Chondrocyte (in vitro differentiated cells): ENCODE measurements at regions not wholly inside any gene's neighbourhood (a gene's known extent, or its start where the extent isn't known, plus 50 kb on each side); places are given as distances from the start of the nearest gene placed in this dataset.
"Not testable (repeated sequence)": the region's sequence is repeated elsewhere in the genome, so short reads cannot be mapped to it uniquely, and the experiment has no call there.

Source experiments
- DNase-seq: peaks from one replicate; pipeline ENCODE4 v3.0.0; 2021; ENCODE audit warnings: mixed read lengths, low spot score
- H3K27ac Mint-ChIP-seq: one replicate; pipeline ENCODE4 v1.8.0; 2021; ENCODE audit warnings: mild to moderate bottlenecking, moderate library complexity, mixed read lengths; ENCODE audit not compliant: unreplicated experiment
- H3K27me3 Mint-ChIP-seq: 2 replicates; pipeline ENCODE4 v1.8.0; 2021; ENCODE audit warnings: low read depth, mixed read lengths
- H3K36me3 Mint-ChIP-seq: 2 replicates; pipeline ENCODE4 v1.8.0; 2021; ENCODE audit warnings: low read depth, mixed read lengths
- H3K4me1 Mint-ChIP-seq: 2 replicates; pipeline ENCODE4 v1.8.0; 2021; ENCODE audit warnings: low read depth, mild to moderate bottlenecking, mixed read lengths
- H3K4me3 Mint-ChIP-seq: one replicate; pipeline ENCODE4 v1.8.0; 2021; ENCODE audit warnings: mild to moderate bottlenecking, moderate library complexity, mixed read lengths; ENCODE audit not compliant: unreplicated experiment
- H3K9me3 Mint-ChIP-seq: 2 replicates; pipeline ENCODE4 v1.8.0; 2021; ENCODE audit warnings: low read depth, mixed read lengths
- TF ChIP-seq, protein P1 (sequence below): fragments of 200-600 bp; sonication (generic); IDR thresholded peaks from 2 replicates; pipeline ENCODE4 v1.5.0; 2021; ENCODE audit warnings: antibody characterized with exemption, mild to moderate bottlenecking, moderate library complexity

DNA sequence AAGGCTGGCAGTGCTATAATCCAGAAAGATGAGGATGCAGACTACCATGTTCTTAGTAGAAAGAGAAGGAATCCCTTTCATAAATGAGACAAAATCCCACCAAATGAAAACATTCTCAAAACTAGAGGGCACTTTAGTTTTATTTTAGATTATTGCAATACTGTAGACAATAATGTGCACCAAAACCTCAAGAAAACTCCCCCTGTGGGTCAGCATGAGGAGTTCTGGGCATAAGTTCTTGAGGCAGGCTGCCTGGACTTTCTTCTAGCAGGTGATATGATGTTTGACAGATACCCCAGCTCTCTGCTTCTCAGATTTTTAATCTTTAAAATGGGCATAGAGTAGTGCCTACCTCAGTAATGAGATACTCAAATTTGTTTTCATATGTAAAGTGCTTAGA is 196.3 kb upstream of the CTNND2 start:
- Mint-ChIP-seq H3K4me3 (no peak overlapping the region), H3K9me3 (no peaks in the 10 kb centered on the region)

DNA sequence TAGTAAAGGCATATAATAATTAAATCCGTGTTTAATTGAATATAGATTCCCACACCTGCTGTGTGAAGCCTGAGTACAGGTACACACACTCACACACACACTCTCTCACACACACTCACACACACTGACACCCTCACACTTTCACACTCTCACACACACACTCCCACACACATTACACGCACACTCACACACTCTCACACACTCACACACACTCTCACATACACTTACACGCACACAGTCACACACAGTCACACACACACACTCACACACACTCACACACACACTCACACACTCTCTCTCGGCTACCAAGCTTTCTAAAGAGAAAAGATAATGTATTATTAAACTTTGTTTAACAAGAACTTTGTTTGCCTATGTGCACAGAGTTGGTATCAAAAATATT is 195.1 kb upstream of the CTNND2 start:
- no peaks in the 10 kb centered on the region for H3K27me3 Mint-ChIP-seq
- H3K36me3 Mint-ChIP-seq: no peaks in the 10 kb centered on the region
- H3K4me1 Mint-ChIP-seq: no peaks in the 10 kb centered on the region
- DNase-seq: no peak
- TF ChIP-seq, protein P1, sequence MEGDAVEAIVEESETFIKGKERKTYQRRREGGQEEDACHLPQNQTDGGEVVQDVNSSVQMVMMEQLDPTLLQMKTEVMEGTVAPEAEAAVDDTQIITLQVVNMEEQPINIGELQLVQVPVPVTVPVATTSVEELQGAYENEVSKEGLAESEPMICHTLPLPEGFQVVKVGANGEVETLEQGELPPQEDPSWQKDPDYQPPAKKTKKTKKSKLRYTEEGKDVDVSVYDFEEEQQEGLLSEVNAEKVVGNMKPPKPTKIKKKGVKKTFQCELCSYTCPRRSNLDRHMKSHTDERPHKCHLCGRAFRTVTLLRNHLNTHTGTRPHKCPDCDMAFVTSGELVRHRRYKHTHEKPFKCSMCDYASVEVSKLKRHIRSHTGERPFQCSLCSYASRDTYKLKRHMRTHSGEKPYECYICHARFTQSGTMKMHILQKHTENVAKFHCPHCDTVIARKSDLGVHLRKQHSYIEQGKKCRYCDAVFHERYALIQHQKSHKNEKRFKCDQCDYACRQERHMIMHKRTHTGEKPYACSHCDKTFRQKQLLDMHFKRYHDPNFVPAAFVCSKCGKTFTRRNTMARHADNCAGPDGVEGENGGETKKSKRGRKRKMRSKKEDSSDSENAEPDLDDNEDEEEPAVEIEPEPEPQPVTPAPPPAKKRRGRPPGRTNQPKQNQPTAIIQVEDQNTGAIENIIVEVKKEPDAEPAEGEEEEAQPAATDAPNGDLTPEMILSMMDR: no peak
- no peak overlapping the region for H3K27ac Mint-ChIP-seq
- H3K4me3 Mint-ChIP-seq: no peak overlapping the region
- H3K9me3 Mint-ChIP-seq: no peaks in the 10 kb centered on the region

More for the DNA sequence above, 196.3 kb upstream of the CTNND2 start:
- DNase-seq: no peak
- TF ChIP-seq, protein P1: no peak
- Mint-ChIP-seq H3K27ac (no peak overlapping the region), H3K4me1 (no peaks in the 10 kb centered on the region), H3K36me3 (no peaks in the 10 kb centered on the region), H3K27me3 (no peaks in the 10 kb centered on the region)

DNA sequence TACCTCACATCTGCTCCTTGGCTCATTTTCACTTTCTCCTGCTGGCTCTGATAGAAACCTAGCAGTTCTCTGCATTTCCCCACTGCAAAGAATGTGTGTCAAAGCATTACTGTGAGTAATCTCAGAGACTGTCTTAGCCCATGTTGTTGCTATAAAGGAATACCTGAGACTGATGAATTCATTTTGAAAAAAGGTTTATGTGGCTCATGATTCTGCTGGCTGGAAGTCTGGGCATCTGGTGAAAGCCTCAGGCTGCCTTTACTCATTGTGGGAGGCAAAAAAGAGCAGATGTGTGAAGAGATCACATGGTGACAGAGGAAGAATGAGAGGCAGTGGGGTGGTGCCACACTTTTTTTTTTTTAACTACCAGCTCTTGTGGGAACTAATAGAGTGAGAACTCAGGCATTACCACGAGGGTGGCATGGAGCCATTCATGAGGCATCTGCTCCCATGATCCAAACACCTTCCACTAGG is 191.6 kb upstream of the CTNND2 start:
- TF ChIP-seq, protein P1: no peak
- DNase-seq: no peak
- H3K36me3 Mint-ChIP-seq: no peaks in the 10 kb centered on the region
- H3K27ac Mint-ChIP-seq: no peak overlapping the region
- no peaks in the 10 kb centered on the region for H3K27me3 Mint-ChIP-seq
- H3K4me3 Mint-ChIP-seq: no peak overlapping the region
- H3K9me3 Mint-ChIP-seq: peaks cover 4% of the 10 kb centered on the region
- H3K4me1 Mint-ChIP-seq: no peaks in the 10 kb centered on the region

DNA sequence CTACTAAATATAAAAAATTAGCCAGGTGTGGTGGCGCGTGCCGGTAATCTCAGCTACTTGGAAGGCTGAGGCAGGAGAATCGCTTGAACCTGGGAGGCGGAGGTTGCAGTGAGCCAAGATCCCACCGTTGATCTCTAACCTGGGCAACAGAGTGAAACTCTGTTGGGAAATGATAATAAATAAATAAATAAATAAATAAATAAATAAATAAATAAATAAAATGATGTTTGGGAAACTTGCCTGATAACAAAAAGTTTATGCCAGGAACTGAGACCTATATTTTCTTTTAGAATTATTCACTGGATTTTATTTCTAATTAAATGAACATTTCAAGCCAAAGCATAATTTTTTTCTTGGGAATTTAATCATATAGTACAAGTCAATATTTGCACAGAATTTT is 189.3 kb upstream of the CTNND2 start:
- no peak overlapping the region for H3K4me3 Mint-ChIP-seq
- no peak overlapping the region for H3K27ac Mint-ChIP-seq
- H3K4me1 Mint-ChIP-seq: no peaks in the 10 kb centered on the region
- DNase-seq: no peak
- H3K9me3 Mint-ChIP-seq: peaks cover 4% of the 10 kb centered on the region
- TF ChIP-seq, protein P1: no peak
- no peaks in the 10 kb centered on the region for H3K27me3 Mint-ChIP-seq
- no peaks in the 10 kb centered on the region for H3K36me3 Mint-ChIP-seq

DNA sequence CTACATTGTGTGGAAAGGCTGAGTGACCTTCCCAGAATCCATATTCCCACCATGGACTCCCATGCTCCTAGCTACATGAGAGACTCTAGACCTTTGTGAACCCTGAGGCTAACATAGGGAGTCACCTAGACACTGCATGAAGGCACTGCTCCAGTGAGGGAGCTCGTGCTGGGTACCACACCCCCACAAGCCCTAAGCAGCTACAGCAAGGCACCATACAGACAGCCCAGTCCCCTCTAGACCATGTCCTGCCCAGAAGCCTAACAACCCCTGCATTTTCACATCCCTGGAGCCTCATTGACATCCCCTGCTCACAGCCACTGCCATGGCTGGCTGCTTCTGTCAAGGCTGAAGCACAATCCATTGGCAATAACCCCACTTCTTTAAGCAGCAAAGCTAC is 176.5 kb upstream of the CTNND2 start:
- no peaks in the 10 kb centered on the region for H3K27me3 Mint-ChIP-seq
- H3K36me3 Mint-ChIP-seq: no peaks in the 10 kb centered on the region
- peaks cover 12% of the 10 kb centered on the region for H3K9me3 Mint-ChIP-seq
- no peak for DNase-seq
- no peaks in the 10 kb centered on the region for H3K4me1 Mint-ChIP-seq
- TF ChIP-seq, protein P1: no peak
- H3K27ac Mint-ChIP-seq: no peak overlapping the region
- H3K4me3 Mint-ChIP-seq: no peak overlapping the region

DNA sequence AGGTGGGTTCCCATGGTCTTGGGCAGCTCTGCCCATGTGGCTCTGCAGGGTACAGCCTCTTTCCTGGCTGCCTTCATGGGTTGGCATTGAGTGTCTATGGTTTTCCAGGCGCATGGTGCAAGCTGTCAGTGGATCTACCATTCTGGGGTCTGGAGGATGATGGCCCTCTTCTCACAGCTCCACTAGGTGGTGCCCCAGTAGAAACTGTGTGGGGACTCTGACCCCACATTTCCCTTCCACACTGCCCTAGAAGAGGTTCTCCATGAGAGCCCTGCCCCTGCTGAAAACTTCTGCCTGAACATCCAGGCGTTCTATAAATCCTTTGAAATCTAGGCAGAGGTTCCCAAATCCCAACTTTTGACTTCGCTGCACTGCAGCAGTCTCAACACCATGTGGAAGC is 174.0 kb upstream of the CTNND2 start:
- not testable (repeated sequence) for H3K4me3 Mint-ChIP-seq, H3K27me3 Mint-ChIP-seq, H3K4me1 Mint-ChIP-seq, DNase-seq, H3K27ac Mint-ChIP-seq, H3K36me3 Mint-ChIP-seq
- H3K9me3 Mint-ChIP-seq: peaks cover 12% of the 10 kb centered on the region
